ENCODE measurements at regions not wholly inside any gene's neighbourhood (a gene's known extent, or its start where the extent isn't known, plus 50 kb on each side); places are given as distances from the start of the nearest gene placed in this dataset.
"Not testable (repeated sequence)": the region's sequence is repeated elsewhere in the genome, so short reads cannot be mapped to it uniquely, and the experiment has no call there.

DNA sequence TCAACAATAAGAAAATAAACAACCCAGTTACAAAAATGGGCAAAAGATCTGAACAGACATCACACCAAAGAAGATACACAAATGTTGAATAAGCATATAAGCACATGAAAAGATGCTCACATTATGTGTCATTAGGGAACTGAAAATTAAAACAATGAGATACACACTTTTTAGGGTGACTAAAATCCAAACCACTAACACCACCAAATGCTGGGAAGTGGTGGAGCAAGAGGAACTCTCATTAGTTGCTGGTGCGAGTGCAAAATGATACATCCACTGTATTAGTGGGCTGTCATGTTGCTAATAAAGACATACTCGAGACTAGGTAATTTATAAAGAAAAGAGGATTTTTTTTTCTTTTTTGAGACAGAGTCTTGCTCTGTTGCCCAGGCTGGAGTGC lies 329.1 kb downstream of the TMEM38B start:
- no peak for DNase-seq
- Histone ChIP-seq H3K4me3 (no peak overlapping the region), H3K27ac (no peak overlapping the region), H3K36me3 (no peaks in the 10 kb centered on the region), H3K27me3 (no peaks in the 10 kb centered on the region), H3K9me3 (no peaks in the 10 kb centered on the region), H3K4me1 (peaks cover 0 to 24% (median 2%) of the 10 kb centered on the region in 12 donors)
- no peak for TF ChIP-seq POLR2A (IDR thresholded peaks at IDR 0.05)
- TF ChIP-seq, protein P1, sequence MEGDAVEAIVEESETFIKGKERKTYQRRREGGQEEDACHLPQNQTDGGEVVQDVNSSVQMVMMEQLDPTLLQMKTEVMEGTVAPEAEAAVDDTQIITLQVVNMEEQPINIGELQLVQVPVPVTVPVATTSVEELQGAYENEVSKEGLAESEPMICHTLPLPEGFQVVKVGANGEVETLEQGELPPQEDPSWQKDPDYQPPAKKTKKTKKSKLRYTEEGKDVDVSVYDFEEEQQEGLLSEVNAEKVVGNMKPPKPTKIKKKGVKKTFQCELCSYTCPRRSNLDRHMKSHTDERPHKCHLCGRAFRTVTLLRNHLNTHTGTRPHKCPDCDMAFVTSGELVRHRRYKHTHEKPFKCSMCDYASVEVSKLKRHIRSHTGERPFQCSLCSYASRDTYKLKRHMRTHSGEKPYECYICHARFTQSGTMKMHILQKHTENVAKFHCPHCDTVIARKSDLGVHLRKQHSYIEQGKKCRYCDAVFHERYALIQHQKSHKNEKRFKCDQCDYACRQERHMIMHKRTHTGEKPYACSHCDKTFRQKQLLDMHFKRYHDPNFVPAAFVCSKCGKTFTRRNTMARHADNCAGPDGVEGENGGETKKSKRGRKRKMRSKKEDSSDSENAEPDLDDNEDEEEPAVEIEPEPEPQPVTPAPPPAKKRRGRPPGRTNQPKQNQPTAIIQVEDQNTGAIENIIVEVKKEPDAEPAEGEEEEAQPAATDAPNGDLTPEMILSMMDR (IDR thresholded peaks at IDR 0.05): no peak
- no peak for ATAC-seq
- intact Hi-C loops (cut with DNase I): loop anchor here in 1 of 10 donors (10.0 kb wide), 1 partner anchor 51 kb away; no protein-coding TSS in a partner anchor
- 71 to 93% (median 88%) methylated on average over 2 of the region's 2 CpGs for WGBS, 4 donors

DNA sequence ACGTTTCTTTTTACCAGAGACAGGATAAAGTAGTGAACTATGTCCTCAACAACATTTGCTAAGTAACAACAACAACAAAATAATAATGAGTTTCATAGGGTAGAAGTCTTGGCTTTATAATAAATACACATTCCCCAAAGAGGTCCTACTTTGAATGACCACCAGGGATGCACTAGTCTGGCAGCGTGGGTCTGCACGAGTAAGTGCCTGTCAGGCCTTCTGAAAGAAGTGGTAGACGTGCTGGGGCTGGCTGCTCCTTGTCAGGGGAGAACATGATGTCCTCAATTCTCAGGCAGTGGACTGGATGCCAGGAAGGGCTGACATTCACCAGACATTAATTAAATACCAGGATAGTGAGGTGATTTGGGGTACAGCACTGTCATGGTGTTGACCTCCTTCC lies 331.1 kb downstream of the TMEM38B start:
- Histone ChIP-seq H3K27me3 (no peaks in the 10 kb centered on the region), H3K36me3 (no peaks in the 10 kb centered on the region), H3K4me1 (peaks cover 0 to 13% (median 0%) of the 10 kb centered on the region in 12 donors), H3K27ac (peak overlapping the region in 2 of 12 donors; percentile 31 to 33), H3K9me3 (peaks cover 0 to 12% (median 1%) of the 10 kb centered on the region in 12 donors), H3K4me3 (no peak overlapping the region)
- WGBS, 4 donors: 24 to 40% (median 35%) methylated on average over 4 of the region's 4 CpGs
- ATAC-seq (peak; percentile 85 to 99 (median 98)), DNase-seq (peak; percentile 24 to 86 (median 70))
- TF ChIP-seq, protein P1 (IDR thresholded peaks at IDR 0.05): peak in 9 of 12 donors; percentile 13 to 53 (median 20)
- no peak for TF ChIP-seq POLR2A (IDR thresholded peaks at IDR 0.05)
- intact Hi-C loops (cut with DNase I): loop anchor here in 1 of 10 donors (10.0 kb wide), 1 partner anchor 49 kb away; no protein-coding TSS in a partner anchor

DNA sequence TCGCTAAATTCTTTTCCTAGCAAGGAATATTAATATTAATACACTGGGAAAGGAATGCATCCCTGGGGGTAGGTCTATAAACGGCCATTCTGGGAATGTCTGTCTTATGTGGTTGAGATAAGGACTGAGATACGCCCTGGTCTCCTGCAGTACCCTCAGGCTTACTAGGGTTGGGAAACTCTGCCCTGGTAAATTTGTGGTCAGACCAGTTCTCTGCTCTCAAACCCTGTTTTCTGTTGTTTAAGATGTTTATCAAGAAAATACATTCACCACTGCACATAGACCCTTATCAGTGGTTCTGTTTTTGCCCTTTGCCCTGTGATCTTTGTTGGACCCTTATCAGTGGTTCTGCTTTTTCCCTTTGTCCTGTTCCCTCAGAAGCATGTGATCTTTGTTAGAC lies 335.8 kb downstream of the TMEM38B start:
- H3K4me3 ChIP-seq, H3K27ac ChIP-seq, ATAC-seq, H3K36me3 ChIP-seq, H3K27me3 ChIP-seq, DNase-seq: not testable (repeated sequence)
- Histone ChIP-seq H3K4me1 (peaks cover 0 to 11% (median 0%) of the 10 kb centered on the region in 12 donors), H3K9me3 (peaks cover 0 to 17% (median 4%) of the 10 kb centered on the region in 12 donors)
- intact Hi-C loops (cut with DNase I): loop anchor here in 1 of 10 donors (5.0 kb wide), 1 partner anchor 42 kb away; no protein-coding TSS in a partner anchor
- 77 to 86% (median 78%) methylated on average over 3 of the region's 3 CpGs for WGBS, 4 donors

- no peak for ATAC-seq
- intact Hi-C loops (cut with DNase I): loop anchor here in 1 of 10 donors (5.0 kb wide), 1 partner anchor 39 kb away; no protein-coding TSS in a partner anchor
Observed at GRCh38 chr9:106032978-106033377, 338.6 kb downstream of the TMEM38B start.

DNA sequence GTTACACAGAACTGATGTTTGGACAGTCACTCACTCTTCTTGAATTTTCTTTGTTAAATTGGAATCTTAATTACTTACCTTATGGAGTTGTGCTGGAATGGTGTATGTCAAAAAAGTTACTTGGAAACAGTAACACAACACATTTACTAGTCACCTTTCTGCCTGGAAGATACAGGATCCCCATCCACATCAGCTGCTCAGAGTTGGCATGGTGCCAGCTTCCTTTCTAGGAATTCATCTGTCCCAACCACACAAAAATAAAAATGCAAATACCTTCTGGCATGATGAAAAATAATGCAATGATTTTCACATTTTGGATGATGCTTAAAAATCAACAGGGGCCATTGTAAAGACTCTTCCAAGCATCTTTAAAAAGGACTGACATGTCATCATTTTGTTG lies 341.5 kb downstream of the TMEM38B start:
- intact Hi-C loops (cut with DNase I): no loop called here
- Histone ChIP-seq H3K27ac (no peak overlapping the region), H3K9me3 (peaks cover 0 to 2% (median 0%) of the 10 kb centered on the region in 12 donors), H3K4me3 (no peak overlapping the region), H3K27me3 (no peaks in the 10 kb centered on the region), H3K4me1 (peaks cover 0 to 17% (median 0%) of the 10 kb centered on the region in 12 donors), H3K36me3 (no peaks in the 10 kb centered on the region)
- ATAC-seq (no peak), DNase-seq (no peak)
- TF ChIP-seq POLR2A (IDR thresholded peaks at IDR 0.05): no peak
- TF ChIP-seq, protein P1 (IDR thresholded peaks at IDR 0.05): no peak

More at GRCh38 chr9:106032978-106033377, 338.6 kb downstream of the TMEM38B start:
- WGBS, 4 donors: 74 to 82% (median 80%) methylated on average over 3 of the region's 3 CpGs
- Histone ChIP-seq H3K4me3 (no peak overlapping the region), H3K27me3 (no peaks in the 10 kb centered on the region), H3K36me3 (no peaks in the 10 kb centered on the region), H3K4me1 (no peaks in the 10 kb centered on the region), H3K9me3 (peaks cover 0 to 17% (median 4%) of the 10 kb centered on the region in 12 donors), H3K27ac (no peak overlapping the region)
- no peak for TF ChIP-seq POLR2A (IDR thresholded peaks at IDR 0.05)
- DNase-seq: no peak

Data from heart left ventricle (tissue), 16 donors.